ENCODE measurements at regions not wholly inside any gene's neighbourhood (a gene's known extent, or its start where the extent isn't known, plus 50 kb on each side); places are given as distances from the start of the nearest gene placed in this dataset.

DNA sequence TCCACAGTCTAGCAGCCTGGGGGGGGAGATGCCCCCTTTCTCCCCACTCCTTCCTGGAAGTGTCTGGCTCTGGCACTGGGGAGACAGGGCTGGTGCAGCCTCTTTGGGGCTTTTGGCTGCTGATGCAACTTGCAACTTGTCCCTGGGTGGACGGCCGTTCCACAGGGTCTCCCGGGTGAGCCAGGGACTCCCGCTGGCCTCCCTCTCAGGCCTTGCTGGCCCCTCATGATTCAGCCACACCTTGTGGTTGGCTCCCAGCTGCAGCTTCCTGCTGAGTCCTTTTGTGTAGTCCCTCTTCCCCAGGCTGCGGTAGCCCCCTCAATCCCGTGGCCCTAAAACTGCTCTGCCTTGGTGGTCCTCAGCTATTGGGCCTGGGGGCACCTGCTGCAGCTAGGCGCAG is 283.5 kb downstream of the PBX3 start:
- FAIRE-seq (no peak), DNase-seq (ENCODE audit: insufficient read length, low spot score) (no peak)
- TF ChIP-seq, protein P1, sequence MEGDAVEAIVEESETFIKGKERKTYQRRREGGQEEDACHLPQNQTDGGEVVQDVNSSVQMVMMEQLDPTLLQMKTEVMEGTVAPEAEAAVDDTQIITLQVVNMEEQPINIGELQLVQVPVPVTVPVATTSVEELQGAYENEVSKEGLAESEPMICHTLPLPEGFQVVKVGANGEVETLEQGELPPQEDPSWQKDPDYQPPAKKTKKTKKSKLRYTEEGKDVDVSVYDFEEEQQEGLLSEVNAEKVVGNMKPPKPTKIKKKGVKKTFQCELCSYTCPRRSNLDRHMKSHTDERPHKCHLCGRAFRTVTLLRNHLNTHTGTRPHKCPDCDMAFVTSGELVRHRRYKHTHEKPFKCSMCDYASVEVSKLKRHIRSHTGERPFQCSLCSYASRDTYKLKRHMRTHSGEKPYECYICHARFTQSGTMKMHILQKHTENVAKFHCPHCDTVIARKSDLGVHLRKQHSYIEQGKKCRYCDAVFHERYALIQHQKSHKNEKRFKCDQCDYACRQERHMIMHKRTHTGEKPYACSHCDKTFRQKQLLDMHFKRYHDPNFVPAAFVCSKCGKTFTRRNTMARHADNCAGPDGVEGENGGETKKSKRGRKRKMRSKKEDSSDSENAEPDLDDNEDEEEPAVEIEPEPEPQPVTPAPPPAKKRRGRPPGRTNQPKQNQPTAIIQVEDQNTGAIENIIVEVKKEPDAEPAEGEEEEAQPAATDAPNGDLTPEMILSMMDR (IDR thresholded peaks at IDR 0.05; ENCODE audit: insufficient read depth, missing control alignments), result no peak

DNA sequence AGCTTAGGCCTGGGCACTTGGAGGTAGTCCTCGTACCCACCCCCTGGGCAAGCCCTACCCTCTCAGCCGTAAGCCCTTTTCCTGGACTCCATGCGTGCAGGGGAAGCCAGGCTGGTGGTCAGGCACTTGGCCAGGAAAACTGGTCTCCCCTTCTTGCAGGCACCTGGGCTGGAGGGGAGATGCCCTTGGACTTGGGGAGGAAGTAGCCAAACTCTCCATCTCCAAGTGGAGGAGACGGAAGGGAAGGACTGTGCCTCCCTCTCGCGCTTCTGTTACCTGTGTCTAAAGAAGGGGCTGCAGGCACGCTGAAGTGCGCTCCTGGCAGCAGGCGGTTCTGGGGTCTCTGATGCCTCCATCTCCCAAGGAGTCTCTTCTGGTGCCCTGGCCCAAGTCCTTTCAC is 283.9 kb downstream of the PBX3 start:
- no peak for DNase-seq (ENCODE audit: insufficient read length, low spot score)
- TF ChIP-seq, protein P1 (IDR thresholded peaks at IDR 0.05; ENCODE audit: insufficient read depth, missing control alignments), result no peak
- FAIRE-seq, result no peak

DNA sequence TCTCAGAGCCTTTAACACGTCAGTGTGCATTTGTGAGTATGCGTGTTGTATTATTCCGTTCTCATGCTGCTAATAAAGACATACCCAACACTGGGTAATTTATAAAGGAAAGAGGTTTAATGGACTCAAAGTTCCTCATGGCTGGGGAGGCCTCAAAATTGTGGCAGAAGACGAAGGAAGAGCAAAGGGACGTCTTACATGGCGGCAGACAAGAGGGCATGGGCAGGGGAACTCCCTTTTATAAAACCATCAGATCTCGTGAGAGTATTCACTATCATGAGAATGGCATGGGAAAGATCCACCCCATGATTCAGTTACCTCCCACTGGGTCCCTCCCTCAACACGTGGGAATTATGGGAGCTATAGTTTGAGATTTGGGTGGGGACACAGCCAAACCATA is 285.0 kb downstream of the PBX3 start:
- FAIRE-seq (no peak), DNase-seq (ENCODE audit: insufficient read length, low spot score) (no peak)
- TF ChIP-seq, protein P1 (IDR thresholded peaks at IDR 0.05; ENCODE audit: insufficient read depth, missing control alignments), result no peak

DNA sequence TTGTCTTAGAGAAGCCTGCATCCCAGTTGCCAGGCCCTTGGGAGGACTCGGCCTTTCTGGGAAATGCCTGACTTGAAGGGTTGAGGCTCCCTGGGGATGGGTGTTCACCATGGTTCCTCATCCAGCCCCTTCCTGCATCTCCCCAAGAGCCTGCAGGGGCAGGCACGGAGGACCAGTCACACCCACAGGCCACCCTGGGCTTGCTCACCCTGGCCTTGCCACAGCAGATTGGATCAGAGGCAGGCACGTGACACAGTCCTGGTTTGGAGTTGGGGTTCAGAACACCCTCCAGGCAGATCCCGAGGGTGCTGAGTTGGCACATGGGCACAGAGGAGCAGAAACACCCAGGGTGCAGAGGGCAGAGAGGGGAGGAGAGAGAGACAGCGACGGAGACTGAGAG is 286.1 kb downstream of the PBX3 start:
- FAIRE-seq, result no peak

DNA sequence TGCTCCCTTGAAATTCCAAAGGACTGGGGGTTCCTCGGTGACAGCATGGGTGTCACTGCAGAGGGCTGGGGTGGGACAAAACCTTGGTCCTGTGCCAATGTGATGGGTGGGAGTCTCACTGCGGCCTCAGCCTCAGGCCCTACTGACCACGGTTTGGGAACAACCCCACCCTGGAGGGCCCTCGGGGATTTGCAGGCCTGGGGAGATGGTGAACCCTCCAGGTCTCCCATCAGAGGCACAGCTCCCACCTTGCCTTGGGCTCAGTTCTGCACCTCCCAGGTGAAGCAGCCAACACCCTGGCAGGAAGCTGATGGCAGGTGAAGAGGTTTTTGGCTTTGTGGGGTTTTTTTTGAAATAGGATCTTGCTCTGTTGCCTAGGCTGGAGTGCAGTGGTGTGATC is 286.8 kb downstream of the PBX3 start:
- FAIRE-seq (no peak), DNase-seq (ENCODE audit: insufficient read length, low spot score) (no peak)
- TF ChIP-seq, protein P1 (IDR thresholded peaks at IDR 0.05; ENCODE audit: insufficient read depth, missing control alignments), result no peak

More for the DNA sequence above, 286.1 kb downstream of the PBX3 start:
- TF ChIP-seq, protein P1 (IDR thresholded peaks at IDR 0.05; ENCODE audit: insufficient read depth, missing control alignments), result no peak
- DNase-seq (ENCODE audit: insufficient read length, low spot score), result no peak

DNA sequence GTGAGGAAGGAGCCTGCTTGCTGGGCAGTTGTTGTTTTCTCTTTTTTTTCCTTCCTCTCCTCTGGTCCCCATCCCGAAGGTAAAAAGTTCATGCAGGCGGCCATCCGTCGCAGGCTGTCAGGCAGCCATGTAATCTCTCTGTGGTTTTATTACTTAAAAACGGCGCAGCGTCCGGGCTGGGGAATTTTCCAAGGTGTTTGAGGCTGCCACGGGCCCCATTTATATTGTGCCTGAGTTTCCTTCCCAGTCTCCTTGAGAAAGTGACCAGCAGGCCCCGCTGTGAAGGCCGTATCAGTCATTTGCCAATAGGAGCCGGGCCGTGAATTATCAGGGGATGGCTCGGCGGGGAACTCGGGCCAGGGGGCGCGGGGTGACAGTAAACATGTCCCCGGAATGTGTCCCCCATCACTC is 289.7 kb downstream of the PBX3 start:
- FAIRE-seq, result no peak
- DNase-seq (ENCODE audit: insufficient read length, low spot score), result no peak
- TF ChIP-seq, protein P1 (IDR thresholded peaks at IDR 0.05; ENCODE audit: insufficient read depth, missing control alignments), result no peak

DNA sequence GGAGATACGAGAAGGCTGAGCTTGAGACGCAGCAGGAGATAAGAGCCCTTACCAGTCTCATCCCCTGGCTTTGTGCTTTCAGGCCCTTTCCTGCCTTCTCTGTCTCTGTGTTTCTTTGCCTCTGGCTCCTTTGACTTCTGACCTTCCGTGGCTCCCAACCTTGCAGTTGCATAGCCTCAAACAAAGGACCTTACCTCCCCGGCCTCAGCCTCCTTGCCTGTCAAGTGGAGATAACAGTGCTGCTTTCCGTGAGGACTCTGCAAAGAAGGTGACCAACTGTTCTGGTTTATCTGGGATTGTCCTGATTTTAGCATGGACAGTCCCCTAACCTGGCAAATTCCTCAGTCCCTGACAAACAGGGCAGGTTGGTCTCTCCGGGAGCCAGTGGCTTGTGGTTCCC is 287.8 kb upstream of the MVB12B start:
- TF ChIP-seq, protein P1 (IDR thresholded peaks at IDR 0.05; ENCODE audit: insufficient read depth, missing control alignments), result no peak
- no peak for DNase-seq (ENCODE audit: insufficient read length, low spot score)
- FAIRE-seq, result no peak

Data from D721Med (cell line).